ENCODE measurements at regions not wholly inside any gene's neighbourhood (a gene's known extent, or its start where the extent isn't known, plus 50 kb on each side); places are given as distances from the start of the nearest gene placed in this dataset.

- ChIA-PET POLR2A (no interaction called here), CTCF (no interaction called here)
- DNase-seq (ENCODE audit: low read depth in 1 of 2, low spot score in 1 of 2) (no peak), ATAC-seq (no peak), FAIRE-seq (no peak)
- Histone ChIP-seq H3K4me1 (no peaks in the 10 kb centered on the region), H3K4me2 (no peak overlapping the region), H3K9me3 (no peaks in the 10 kb centered on the region), H3K4me3 (no peak overlapping the region), H3K27ac (no peak overlapping the region)
- TF ChIP-seq FOXS1 (CRISPR knock-in tag; IDR thresholded peaks at IDR 0.05), result no peak
- no peak for TF ChIP-seq SMC3 (IDR thresholded peaks at IDR 0.05)
- TF ChIP-seq EHF (CRISPR knock-in tag; IDR thresholded peaks at IDR 0.05), result no peak
- TF ChIP-seq, protein P1, sequence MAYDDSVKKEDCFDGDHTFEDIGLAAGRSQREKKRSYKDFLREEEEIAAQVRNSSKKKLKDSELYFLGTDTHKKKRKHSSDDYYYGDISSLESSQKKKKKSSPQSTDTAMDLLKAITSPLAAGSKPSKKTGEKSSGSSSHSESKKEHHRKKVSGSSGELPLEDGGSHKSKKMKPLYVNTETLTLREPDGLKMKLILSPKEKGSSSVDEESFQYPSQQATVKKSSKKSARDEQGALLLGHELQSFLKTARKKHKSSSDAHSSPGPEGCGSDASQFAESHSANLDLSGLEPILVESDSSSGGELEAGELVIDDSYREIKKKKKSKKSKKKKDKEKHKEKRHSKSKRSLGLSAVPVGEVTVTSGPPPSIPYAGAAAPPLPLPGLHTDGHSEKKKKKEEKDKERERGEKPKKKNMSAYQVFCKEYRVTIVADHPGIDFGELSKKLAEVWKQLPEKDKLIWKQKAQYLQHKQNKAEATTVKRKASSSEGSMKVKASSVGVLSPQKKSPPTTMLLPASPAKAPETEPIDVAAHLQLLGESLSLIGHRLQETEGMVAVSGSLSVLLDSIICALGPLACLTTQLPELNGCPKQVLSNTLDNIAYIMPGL (CRISPR knock-in tag; IDR thresholded peaks at IDR 0.05; ENCODE audit: borderline replicate concordance), result no peak
- TF ChIP-seq CEBPB (IDR thresholded peaks at IDR 0.05), result no peak
- no peak for TF ChIP-seq CHD4 (IDR thresholded peaks at IDR 0.05; ENCODE audit: borderline replicate concordance)
- TF ChIP-seq NFE2L2 (conservative IDR thresholded peaks at IDR 0.05; ENCODE audit: low read length), result no peak
- TF ChIP-seq NPAS2 (CRISPR knock-in tag; IDR thresholded peaks at IDR 0.05; ENCODE audit: borderline replicate concordance), result no peak
- no peak for TF ChIP-seq HOXB13 (CRISPR knock-in tag; IDR thresholded peaks at IDR 0.05; ENCODE audit: low read depth)
- no peak for TF ChIP-seq ATOH8 (CRISPR knock-in tag; IDR thresholded peaks at IDR 0.05; ENCODE audit: low read depth)
- TF ChIP-seq HDAC2 (IDR thresholded peaks at IDR 0.05), result no peak
- TF ChIP-seq HES2 (IDR thresholded peaks at IDR 0.05), result no peak
- TF ChIP-seq MAFK (IDR thresholded peaks at IDR 0.05; ENCODE audit: partially characterized antibody), result no peak
- no peak for TF ChIP-seq RCOR1 (IDR thresholded peaks at IDR 0.05; ENCODE audit: low read depth, low read length)
- no peak for TF ChIP-seq MAZ (IDR thresholded peaks at IDR 0.05; ENCODE audit: borderline replicate concordance, low read depth, low read length)
- no peak for TF ChIP-seq BHLHE40 (IDR thresholded peaks at IDR 0.05; ENCODE audit: low read depth, low read length)
- no peak for TF ChIP-seq HOXA7 (CRISPR knock-in tag; IDR thresholded peaks at IDR 0.05)
- TF ChIP-seq CBX2 (IDR thresholded peaks at IDR 0.05; ENCODE audit: borderline replicate concordance, low read depth), result no peak
- no peak for TF ChIP-seq CHD2 (IDR thresholded peaks at IDR 0.05; ENCODE audit: low read length, partially characterized antibody)
- TF ChIP-seq CTCF (IDR thresholded peaks at IDR 0.05), result no peak
- 81% methylated on average over 24 of the region's 24 CpGs for WGBS (ENCODE audit: missing lambda C conversion rate)
Observed at GRCh38 chr16:86734543-86735460, 156.5 kb downstream of the FOXL1 start.

- Histone ChIP-seq H3K4me1 (peaks cover 2% of the 10 kb centered on the region), H3K4me2 (no peak overlapping the region), H3K27ac (no peak overlapping the region), H3K4me3 (no peak overlapping the region), H3K9me3 (no peaks in the 10 kb centered on the region)
- no peak for TF ChIP-seq POLR2A (IDR thresholded peaks at IDR 0.05; ENCODE audit: low read length)
- TF ChIP-seq TFCP2L1 (CRISPR knock-in tag; IDR thresholded peaks at IDR 0.05), result no peak
- TF ChIP-seq MAZ (IDR thresholded peaks at IDR 0.05; ENCODE audit: borderline replicate concordance, low read depth, low read length), result no peak
- no peak for TF ChIP-seq EHF (CRISPR knock-in tag; IDR thresholded peaks at IDR 0.05)
- TF ChIP-seq HOXA7 (CRISPR knock-in tag; IDR thresholded peaks at IDR 0.05), result no peak
- no peak for TF ChIP-seq PBX3 (IDR thresholded peaks at IDR 0.05)
- no peak for TF ChIP-seq ZFP36 (IDR thresholded peaks at IDR 0.05; ENCODE audit: borderline replicate concordance, partially characterized antibody)
- TF ChIP-seq CBX8 (IDR thresholded peaks at IDR 0.05), result no peak
- TF ChIP-seq HOXB13 (CRISPR knock-in tag; IDR thresholded peaks at IDR 0.05; ENCODE audit: low read depth), result no peak
- TF ChIP-seq POLR2AphosphoS2 (conservative IDR thresholded peaks at IDR 0.05; ENCODE audit: low read length), result no peak
- no peak for TF ChIP-seq FOSB (CRISPR knock-in tag; IDR thresholded peaks at IDR 0.05)
- TF ChIP-seq MAFK (IDR thresholded peaks at IDR 0.05; ENCODE audit: partially characterized antibody), result no peak
- TF ChIP-seq JUN (IDR thresholded peaks at IDR 0.05), result no peak
- no peak for TF ChIP-seq EHMT2 (IDR thresholded peaks at IDR 0.05; ENCODE audit: low read depth)
- TF ChIP-seq CTCF (IDR thresholded peaks at IDR 0.05), result no peak
- TF ChIP-seq RARB (CRISPR knock-in tag; IDR thresholded peaks at IDR 0.05), result no peak
- ChIA-PET POLR2A (no interaction called here), CTCF (interaction anchor here (0.6 kb wide), 1 partner anchor 1877 kb away, joined by 4 read pairs; no protein-coding TSS in a partner anchor)
- FAIRE-seq (no peak), ATAC-seq (no peak), DNase-seq (ENCODE audit: low read depth in 1 of 2, low spot score in 1 of 2) (no peak)
- WGBS (ENCODE audit: missing lambda C conversion rate), result 61% methylated on average over 2 of the region's 2 CpGs
Observed at GRCh38 chr16:86735727-86736126, 157.4 kb downstream of the FOXL1 start.

Measured in A549 (cell line).